Memory B cell (primary cell): ENCODE measurements at regions not wholly inside any gene's neighbourhood (a gene's known extent, or its start where the extent isn't known, plus 50 kb on each side); places are given as distances from the start of the nearest gene placed in this dataset.

Experiments
- ATAC-seq: fragments of 150-1000 bp; cut with Tn5 transposase; 2 replicates; pipeline ENCODE4 v1.10.0; 2021; ENCODE audit warnings: low read depth, mild to moderate bottlenecking, moderate library complexity
- DNase-seq, 2 donors: peaks; one replicate each; pipeline ENCODE4 v3.0.0; 2022; ENCODE audit warnings: low spot score in 2 of 2
- H3K27ac Mint-ChIP-seq: one replicate; pipeline ENCODE4 v1.8.0; 2022; ENCODE audit warnings: mild to moderate bottlenecking, moderate library complexity, mixed read lengths
- H3K27me3 Mint-ChIP-seq: one replicate; pipeline ENCODE4 v1.8.0; 2022; ENCODE audit warnings: mixed read lengths
- H3K36me3 Mint-ChIP-seq: one replicate; pipeline ENCODE4 v1.8.0; 2022; ENCODE audit warnings: mild to moderate bottlenecking, mixed read lengths
- H3K4me1 Mint-ChIP-seq: one replicate; pipeline ENCODE4 v1.8.0; 2022; ENCODE audit warnings: mixed read lengths
- H3K4me3 Mint-ChIP-seq: one replicate; pipeline ENCODE4 v1.8.0; 2022; ENCODE audit warnings: mild to moderate bottlenecking, moderate library complexity, mixed read lengths
- H3K9me3 Mint-ChIP-seq: one replicate; pipeline ENCODE4 v1.8.0; 2022; ENCODE audit warnings: mixed read lengths

GRCh38 chr5:89120719-89121118, 237.7 kb upstream of the MEF2C start:
- H3K27me3 Mint-ChIP-seq, result no peaks in the 10 kb centered on the region
- H3K27ac Mint-ChIP-seq, result no peak overlapping the region
- ATAC-seq (no peak), DNase-seq (no peak)
- peaks cover 1% of the 10 kb centered on the region for H3K36me3 Mint-ChIP-seq
- no peak overlapping the region for H3K4me3 Mint-ChIP-seq
- no peaks in the 10 kb centered on the region for H3K4me1 Mint-ChIP-seq
- H3K9me3 Mint-ChIP-seq, result no peaks in the 10 kb centered on the region

- DNase-seq (no peak), ATAC-seq (no peak)
- Mint-ChIP-seq H3K9me3 (no peaks in the 10 kb centered on the region), H3K27ac (no peak overlapping the region), H3K36me3 (no peaks in the 10 kb centered on the region), H3K4me3 (no peak overlapping the region), H3K27me3 (no peaks in the 10 kb centered on the region), H3K4me1 (no peaks in the 10 kb centered on the region)
Observed at GRCh38 chr5:89117124-89117644, 234.2 kb upstream of the MEF2C start.

GRCh38 chr5:89110916-89111646, 228.1 kb upstream of the MEF2C start:
- H3K9me3 Mint-ChIP-seq, result no peaks in the 10 kb centered on the region
- no peaks in the 10 kb centered on the region for H3K4me1 Mint-ChIP-seq
- no peak for DNase-seq
- no peaks in the 10 kb centered on the region for H3K27me3 Mint-ChIP-seq
- no peak overlapping the region for H3K27ac Mint-ChIP-seq
- ATAC-seq, result no peak
- H3K4me3 Mint-ChIP-seq, result no peak overlapping the region
- H3K36me3 Mint-ChIP-seq, result peaks cover 5% of the 10 kb centered on the region

DNA sequence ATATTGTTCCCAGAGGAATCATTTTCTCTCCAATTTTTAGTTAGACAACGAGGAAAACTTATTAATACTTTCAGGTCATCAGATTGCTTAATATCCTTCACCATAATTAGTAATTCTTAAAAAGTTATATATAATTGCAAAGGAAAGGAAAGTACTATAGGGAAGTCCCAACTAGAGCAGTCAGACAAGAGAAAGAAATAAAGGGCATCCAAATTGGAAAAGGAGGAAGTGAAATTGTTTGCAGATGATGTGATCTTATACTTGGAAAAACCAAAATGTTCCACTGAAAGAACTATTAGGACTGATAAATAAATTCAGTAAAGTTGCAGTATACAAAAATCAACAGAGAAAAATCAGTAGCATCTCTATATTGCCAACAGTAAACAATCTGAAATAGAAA, 223.5 kb upstream of the MEF2C start:
- H3K4me1 Mint-ChIP-seq, result no peaks in the 10 kb centered on the region
- H3K27ac Mint-ChIP-seq, result no peak overlapping the region
- no peaks in the 10 kb centered on the region for H3K27me3 Mint-ChIP-seq
- DNase-seq (no peak), ATAC-seq (no peak)
- H3K9me3 Mint-ChIP-seq, result no peaks in the 10 kb centered on the region
- no peak overlapping the region for H3K4me3 Mint-ChIP-seq
- H3K36me3 Mint-ChIP-seq, result peaks cover 16% of the 10 kb centered on the region

DNA sequence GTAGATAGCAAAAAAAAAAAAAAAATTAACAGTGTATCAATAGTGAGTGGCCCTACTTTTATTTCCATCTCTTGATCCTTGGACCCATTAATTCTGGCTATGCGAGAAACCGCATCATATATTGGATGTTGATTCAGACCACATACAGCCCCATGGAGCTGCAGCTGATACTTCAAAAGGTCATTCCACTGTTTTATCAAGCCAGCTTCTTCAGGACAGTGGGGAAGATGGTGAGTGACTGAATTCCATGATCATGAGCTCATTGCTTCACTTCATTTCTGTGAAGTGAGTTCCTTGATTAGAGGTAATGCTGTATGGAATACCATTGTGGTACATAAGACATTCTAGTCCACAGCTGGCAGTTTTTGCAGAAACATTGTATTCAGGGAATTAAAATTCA, 222.9 kb upstream of the MEF2C start:
- Mint-ChIP-seq H3K4me3 (no peak overlapping the region), H3K27me3 (no peaks in the 10 kb centered on the region), H3K36me3 (peaks cover 16% of the 10 kb centered on the region), H3K4me1 (no peaks in the 10 kb centered on the region), H3K27ac (no peak overlapping the region), H3K9me3 (no peaks in the 10 kb centered on the region)
- DNase-seq (no peak), ATAC-seq (no peak)

GRCh38 chr5:89105171-89105695, 222.2 kb upstream of the MEF2C start:
- no peak overlapping the region for H3K27ac Mint-ChIP-seq
- peaks cover 16% of the 10 kb centered on the region for H3K36me3 Mint-ChIP-seq
- DNase-seq, result no peak
- no peaks in the 10 kb centered on the region for H3K9me3 Mint-ChIP-seq
- no peak overlapping the region for H3K4me3 Mint-ChIP-seq
- no peaks in the 10 kb centered on the region for H3K4me1 Mint-ChIP-seq
- no peaks in the 10 kb centered on the region for H3K27me3 Mint-ChIP-seq
- ATAC-seq, result no peak

DNA sequence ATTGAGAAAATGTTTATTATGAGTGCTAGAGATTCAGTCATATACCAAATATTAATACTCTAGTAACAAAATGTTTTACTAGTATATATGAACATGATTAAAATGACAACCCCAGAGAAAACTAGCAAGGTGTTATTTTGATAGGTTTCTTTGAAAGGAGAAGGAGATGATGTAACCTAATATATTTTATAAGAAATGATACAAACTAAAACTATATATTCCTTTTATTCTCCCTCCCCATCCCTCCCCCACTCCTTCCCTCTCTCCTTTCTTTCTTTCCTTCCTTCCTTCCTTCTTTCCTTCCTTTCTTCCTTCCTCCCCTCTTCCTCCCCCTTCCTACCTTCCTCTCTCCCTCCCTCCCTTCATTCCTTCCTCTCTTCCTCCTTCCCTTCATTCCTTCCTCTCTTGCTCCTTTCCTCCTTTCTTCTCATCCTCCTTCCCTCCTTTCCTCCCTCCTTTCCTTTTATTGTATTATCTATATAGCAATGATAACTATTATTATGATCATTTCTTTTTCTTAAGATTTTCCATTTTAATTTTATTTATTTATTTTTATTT, 215.3 kb upstream of the MEF2C start:
- Mint-ChIP-seq H3K27ac (no peak overlapping the region), H3K9me3 (peaks cover 4% of the 10 kb centered on the region), H3K27me3 (no peaks in the 10 kb centered on the region), H3K4me3 (no peak overlapping the region), H3K4me1 (peaks cover 7% of the 10 kb centered on the region), H3K36me3 (peaks cover 9% of the 10 kb centered on the region)
- DNase-seq (no peak), ATAC-seq (no peak)

GRCh38 chr5:89097103-89097502, 214.1 kb upstream of the MEF2C start:
- Mint-ChIP-seq H3K27ac (peak overlapping the region; percentile 62), H3K27me3 (no peaks in the 10 kb centered on the region), H3K4me3 (no peak overlapping the region), H3K9me3 (peaks cover 4% of the 10 kb centered on the region), H3K36me3 (peaks cover 6% of the 10 kb centered on the region), H3K4me1 (peaks cover 7% of the 10 kb centered on the region)
- ATAC-seq, result no peak
- no peak for DNase-seq

DNA sequence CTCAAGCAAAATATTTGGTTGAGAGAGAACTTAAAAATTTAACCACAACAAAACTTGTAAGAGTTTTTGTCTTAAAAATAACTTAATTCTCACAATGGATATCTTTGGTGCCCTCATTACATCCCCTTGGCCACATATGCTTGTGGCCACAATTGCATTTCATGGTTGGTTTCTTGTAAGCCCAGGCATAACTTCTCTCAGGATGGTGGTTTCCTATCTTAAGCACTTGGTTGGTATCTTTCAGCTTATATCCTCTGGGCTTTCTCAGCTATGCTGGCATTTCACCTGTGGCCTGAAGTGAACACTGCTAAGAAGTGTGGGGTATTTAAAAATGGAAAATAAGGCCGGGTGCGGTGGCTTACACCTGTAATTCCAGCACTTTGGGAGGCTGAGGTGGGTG, 212.4 kb upstream of the MEF2C start:
- Mint-ChIP-seq H3K4me3 (no peak overlapping the region), H3K9me3 (peaks cover 4% of the 10 kb centered on the region), H3K27ac (no peak overlapping the region), H3K27me3 (no peaks in the 10 kb centered on the region), H3K4me1 (peaks cover 7% of the 10 kb centered on the region), H3K36me3 (peaks cover 3% of the 10 kb centered on the region)
- ATAC-seq, result no peak
- no peak for DNase-seq

- no peaks in the 10 kb centered on the region for H3K27me3 Mint-ChIP-seq
Observed at GRCh38 chr5:89090037-89090436, 207.1 kb upstream of the MEF2C start.

DNA sequence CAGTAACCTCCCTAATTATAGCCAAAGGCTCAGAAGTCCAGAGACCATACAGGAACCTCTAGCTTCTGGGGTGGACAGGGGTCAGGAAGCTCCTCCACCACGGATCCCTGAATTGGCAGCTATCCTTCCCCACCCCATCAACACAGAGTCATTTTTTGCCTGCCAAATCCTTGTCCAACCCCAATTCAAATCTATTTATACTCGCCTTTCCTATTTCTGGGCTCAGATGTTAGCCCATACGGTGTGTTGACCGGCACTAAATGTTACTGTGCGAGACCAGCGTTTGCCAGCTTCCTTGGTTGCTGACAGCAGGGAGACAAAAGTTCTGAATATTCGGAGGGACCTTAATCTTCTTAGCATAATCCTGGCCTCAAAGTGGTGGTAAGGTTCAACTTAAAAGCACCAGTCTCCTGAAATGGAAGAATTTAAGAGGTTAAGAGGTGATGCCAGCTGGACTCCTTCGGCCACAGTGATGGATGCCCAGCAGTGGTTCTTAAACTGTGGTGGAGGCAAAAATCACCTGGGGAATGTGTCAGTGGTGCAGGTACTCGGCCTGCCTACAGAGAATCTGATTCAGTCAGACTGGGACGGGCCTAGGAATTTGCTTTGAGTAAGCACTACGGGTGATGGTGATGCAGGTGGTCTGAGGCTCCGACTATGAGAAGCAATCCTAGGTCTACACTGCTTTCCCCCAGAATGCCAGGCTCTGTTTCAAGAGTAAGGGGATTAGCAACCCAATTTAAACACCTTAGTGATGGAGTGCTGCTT, 204.8 kb upstream of the MEF2C start:
- H3K4me3 Mint-ChIP-seq, result no peak overlapping the region
- no peaks in the 10 kb centered on the region for H3K36me3 Mint-ChIP-seq
- ATAC-seq (no peak), DNase-seq (no peak)
- H3K27me3 Mint-ChIP-seq, result no peaks in the 10 kb centered on the region
- no peak overlapping the region for H3K27ac Mint-ChIP-seq
- H3K9me3 Mint-ChIP-seq, result no peaks in the 10 kb centered on the region
- no peaks in the 10 kb centered on the region for H3K4me1 Mint-ChIP-seq

More at GRCh38 chr5:89090037-89090436, 207.1 kb upstream of the MEF2C start:
- Mint-ChIP-seq H3K4me3 (no peak overlapping the region), H3K36me3 (peaks cover 3% of the 10 kb centered on the region), H3K4me1 (no peaks in the 10 kb centered on the region), H3K27ac (no peak overlapping the region), H3K9me3 (no peaks in the 10 kb centered on the region)
- ATAC-seq (no peak), DNase-seq (no peak)

GRCh38 chr5:89087128-89087527, 204.1 kb upstream of the MEF2C start:
- Mint-ChIP-seq H3K27me3 (no peaks in the 10 kb centered on the region), H3K4me1 (no peaks in the 10 kb centered on the region), H3K27ac (no peak overlapping the region), H3K4me3 (no peak overlapping the region), H3K36me3 (no peaks in the 10 kb centered on the region), H3K9me3 (no peaks in the 10 kb centered on the region)
- ATAC-seq (peak; percentile 41), DNase-seq (no peak)

- no peak for DNase-seq
- no peaks in the 10 kb centered on the region for H3K27me3 Mint-ChIP-seq
- ATAC-seq, result no peak
- H3K36me3 Mint-ChIP-seq, result no peaks in the 10 kb centered on the region
- no peaks in the 10 kb centered on the region for H3K9me3 Mint-ChIP-seq
- no peak overlapping the region for H3K4me3 Mint-ChIP-seq
- H3K4me1 Mint-ChIP-seq, result no peaks in the 10 kb centered on the region
- H3K27ac Mint-ChIP-seq, result no peak overlapping the region
Observed at GRCh38 chr5:89086390-89087086, 203.6 kb upstream of the MEF2C start.

GRCh38 chr5:89083791-89084190, 200.8 kb upstream of the MEF2C start:
- Mint-ChIP-seq H3K4me1 (peaks cover 6% of the 10 kb centered on the region), H3K4me3 (no peak overlapping the region), H3K27me3 (no peaks in the 10 kb centered on the region), H3K27ac (no peak overlapping the region), H3K36me3 (no peaks in the 10 kb centered on the region), H3K9me3 (no peaks in the 10 kb centered on the region)
- ATAC-seq, result no peak
- DNase-seq, result no peak
